ENCODE measurements at regions not wholly inside any gene's neighbourhood (a gene's known extent, or its start where the extent isn't known, plus 50 kb on each side); places are given as distances from the start of the nearest gene placed in this dataset.
"Not testable (repeated sequence)": the region's sequence is repeated elsewhere in the genome, so short reads cannot be mapped to it uniquely, and the experiment has no call there.

GRCh38 chrX:46298821-46299220 lies 246.4 kb downstream of the ZNF674 start:
- no peak for DNase-seq

- no peak for DNase-seq
These were observed 249.3 kb downstream of the ZNF674 start for GRCh38 chrX:46295963-46296362.

DNA sequence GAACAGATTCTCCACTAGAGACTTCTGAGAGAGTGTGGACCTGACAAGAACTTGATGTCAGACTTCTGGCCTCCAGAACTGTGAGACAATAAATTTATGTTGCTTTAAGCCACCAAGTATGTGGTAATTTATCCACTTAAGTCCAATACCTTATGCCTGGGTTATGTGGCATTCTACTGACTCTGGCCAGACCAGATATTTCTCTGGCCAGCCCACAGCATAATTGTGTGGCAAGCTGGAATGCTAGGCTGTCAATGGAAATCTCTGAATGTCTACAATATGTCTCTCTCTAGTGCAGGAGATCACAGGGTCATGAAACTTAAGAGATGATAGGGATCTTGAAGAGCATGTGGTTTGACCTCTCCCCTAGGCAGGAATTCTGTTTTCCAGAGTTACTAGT lies 251.0 kb downstream of the ZNF674 start:
- DNase-seq: no peak

GRCh38 chrX:46279925-46280313 lies 265.3 kb downstream of the ZNF674 start:
- DNase-seq: no peak

- DNase-seq: no peak
These were observed 265.9 kb downstream of the ZNF674 start for GRCh38 chrX:46279214-46279924.

DNA sequence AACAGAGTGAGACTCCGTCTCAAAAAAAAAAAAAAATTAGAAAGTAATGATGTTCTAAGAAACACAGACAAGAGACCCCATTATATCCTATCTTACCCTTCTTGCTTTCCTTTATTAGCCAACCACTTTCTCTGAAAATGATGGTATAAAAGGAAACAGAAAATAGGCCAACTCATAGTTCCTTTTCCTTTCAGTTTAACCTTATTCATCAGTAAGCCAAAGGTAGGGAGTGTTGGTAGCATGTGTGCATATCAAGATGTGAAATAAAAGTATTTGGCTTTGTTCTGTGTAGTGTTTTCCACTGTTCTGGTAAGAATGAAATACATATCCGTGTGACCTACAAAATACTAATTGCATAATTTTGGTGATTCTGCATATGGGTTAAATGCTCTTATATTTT lies 266.6 kb downstream of the ZNF674 start:
- DNase-seq: no peak

- no peak for DNase-seq
These were observed 276.8 kb downstream of the ZNF674 start for GRCh38 chrX:46268412-46268811.

GRCh38 chrX:46263494-46263893 lies 281.7 kb downstream of the ZNF674 start:
- no peak for DNase-seq

DNA sequence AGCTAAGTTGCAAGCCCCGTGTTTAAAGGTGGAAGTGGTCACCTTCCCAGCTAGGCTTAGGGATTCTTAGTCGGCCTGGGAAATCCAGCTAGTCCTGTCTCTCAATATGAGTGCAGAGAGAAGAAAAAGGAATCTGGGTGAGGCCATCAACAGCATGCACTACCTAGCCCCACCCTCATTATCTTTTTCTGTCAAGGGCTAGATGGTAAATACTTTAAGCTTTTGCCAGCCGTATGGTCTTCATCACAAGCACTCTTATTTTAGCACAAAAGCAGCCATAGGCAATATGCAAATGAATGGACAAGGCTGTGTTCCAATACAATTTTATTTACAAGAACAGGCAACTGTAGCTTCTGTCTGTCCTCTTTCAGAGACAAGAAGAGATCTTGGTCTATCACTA lies 282.9 kb downstream of the ZNF674 start:
- DNase-seq: no peak

DNA sequence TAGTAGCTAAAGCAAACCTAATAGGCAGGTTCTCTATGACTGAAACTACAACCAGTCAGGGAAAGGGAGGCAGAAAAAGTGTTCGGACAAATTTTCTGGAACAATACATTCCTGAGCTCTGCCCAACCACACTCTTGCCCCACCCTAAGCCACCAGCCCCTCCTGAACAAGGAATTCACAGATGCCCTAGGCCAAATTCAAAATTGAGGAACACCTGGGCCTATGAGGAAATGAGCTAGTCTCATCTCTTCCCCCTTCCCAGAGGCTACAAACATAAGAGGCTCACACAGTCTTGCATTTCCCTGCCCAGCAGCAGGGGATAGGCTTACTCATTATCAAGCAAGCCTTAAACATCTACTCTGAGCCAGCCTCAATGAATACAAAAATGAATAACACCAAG lies 284.7 kb downstream of the ZNF674 start:
- DNase-seq: no peak

DNA sequence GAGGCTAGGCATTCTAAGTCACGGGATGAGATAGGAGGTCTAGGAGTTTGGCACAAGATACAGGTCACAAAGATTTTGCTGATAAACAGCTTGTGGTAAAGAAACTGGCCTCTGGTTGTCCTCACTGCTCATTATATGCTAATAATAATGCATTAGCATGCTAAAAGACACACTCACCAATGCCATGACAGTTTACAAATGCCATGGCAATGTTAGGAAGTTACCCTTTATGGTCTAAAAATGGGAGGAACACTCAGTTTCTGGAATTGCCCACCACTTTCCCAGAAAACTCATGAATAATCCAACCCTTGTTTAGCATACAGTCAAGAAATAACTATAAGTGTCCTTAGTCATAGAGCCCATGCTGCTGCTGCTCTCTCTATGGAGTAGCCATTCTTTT lies 286.9 kb downstream of the ZNF674 start:
- no peak for DNase-seq

- no peak for DNase-seq
These were observed 287.8 kb downstream of the ZNF674 start for GRCh38 chrX:46257451-46257879.

GRCh38 chrX:46256875-46257274 lies 288.3 kb downstream of the ZNF674 start:
- no peak for DNase-seq

GRCh38 chrX:46255046-46255445 lies 290.2 kb downstream of the ZNF674 start:
- no peak for DNase-seq

- no peak for DNase-seq
These were observed 290.6 kb downstream of the ZNF674 start for GRCh38 chrX:46254641-46255040.

- no peak for DNase-seq
These were observed 293.5 kb downstream of the ZNF674 start for GRCh38 chrX:46251755-46252154.

DNA sequence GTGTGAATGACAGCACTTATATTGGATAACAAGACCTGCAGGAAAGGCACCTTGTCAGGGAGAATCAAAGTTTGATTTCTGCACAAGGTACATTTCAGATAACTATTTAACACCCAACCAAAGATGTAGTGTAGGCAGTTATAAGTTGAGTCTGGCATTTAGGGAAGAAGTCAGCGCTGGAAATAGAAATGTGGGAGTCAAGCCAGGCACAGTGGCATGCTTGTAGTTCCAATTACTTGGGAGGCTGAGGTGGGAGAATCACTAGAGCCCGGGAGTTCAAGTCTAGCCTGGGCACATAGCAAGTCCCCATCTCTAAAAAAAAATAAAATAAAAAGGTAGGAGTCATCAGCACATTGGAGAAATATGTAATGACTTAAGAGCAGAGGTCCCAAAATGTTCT lies 295.1 kb downstream of the ZNF674 start:
- no peak for DNase-seq

GRCh38 chrX:46247456-46247855 lies 297.8 kb downstream of the ZNF674 start:
- DNase-seq: no peak

GRCh38 chrX:46244451-46244850 lies 300.8 kb downstream of the ZNF674 start:
- DNase-seq: no peak

DNA sequence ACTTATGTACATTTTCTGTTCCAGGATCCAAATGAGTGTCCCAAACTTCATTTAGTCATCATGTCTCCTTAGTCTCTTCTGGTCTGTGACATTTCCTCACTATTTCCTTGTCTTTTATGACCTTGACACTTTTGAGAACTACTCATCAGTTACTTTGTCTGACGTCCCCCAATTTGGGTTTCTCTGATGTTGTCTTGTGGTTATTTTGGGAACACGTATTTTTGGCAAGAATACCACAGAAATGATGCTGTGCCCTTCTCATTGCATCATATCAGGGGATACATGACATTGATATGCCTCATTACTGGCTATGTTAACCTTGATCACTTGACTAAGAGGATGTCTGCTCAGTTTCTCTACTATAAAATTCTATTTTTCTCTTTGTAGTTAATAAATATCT lies 308.8 kb downstream of the ZNF674 start:
- DNase-seq: no peak

GRCh38 chrX:46235778-46236177 lies 309.4 kb downstream of the ZNF674 start:
- no peak for DNase-seq

- DNase-seq: no peak
These were observed 310.4 kb downstream of the ZNF674 start for GRCh38 chrX:46234775-46235174.

GRCh38 chrX:46228389-46228788 lies 316.8 kb downstream of the ZNF674 start:
- no peak for DNase-seq

DNA sequence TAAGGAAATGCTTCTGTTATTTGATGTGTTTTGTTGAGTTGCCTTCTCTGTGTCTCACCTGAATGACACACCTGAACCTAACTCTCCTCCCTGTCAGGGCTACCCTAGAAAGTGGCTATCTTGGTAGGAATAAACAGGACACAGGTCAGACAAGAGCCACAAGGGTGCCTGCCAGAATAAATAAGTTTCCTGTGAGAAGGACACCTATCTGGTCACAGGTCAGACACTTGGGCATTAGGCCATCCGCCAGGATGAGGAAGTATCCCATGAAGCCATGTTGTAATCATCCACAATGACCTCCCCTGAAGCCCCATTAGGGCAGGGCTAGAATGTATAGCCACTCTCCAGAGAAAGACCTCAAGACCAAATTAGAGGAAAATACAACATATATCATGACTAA lies 318.8 kb downstream of the ZNF674 start:
- DNase-seq: no peak

DNA sequence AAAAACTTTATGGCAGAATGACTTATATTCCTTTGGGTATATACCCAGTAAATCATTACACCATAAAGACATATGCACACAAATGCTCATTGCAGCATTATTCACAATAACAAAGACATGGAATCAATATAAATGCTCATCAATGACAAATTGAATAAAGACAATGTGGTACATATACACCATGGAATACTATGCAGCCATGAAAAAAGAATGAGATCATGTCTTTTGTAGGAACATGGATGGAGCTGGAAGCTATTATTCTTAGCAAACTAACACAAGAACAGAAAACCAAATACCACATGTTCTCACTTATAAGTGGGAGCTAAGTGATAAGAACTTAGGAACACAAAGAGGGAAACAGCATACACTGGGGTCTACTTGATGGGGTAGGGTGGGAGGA lies 321.7 kb downstream of the ZNF674 start:
- not testable (repeated sequence) for DNase-seq

All from stimulated activated CD4-positive, alpha-beta T cell treated with anti-CD3 and anti-CD28 coated beads, Interleukin-2, amount 100 ng/mL, for 24 hours (primary cell).